ENCODE measurements at regions not wholly inside any gene's neighbourhood (a gene's known extent, or its start where the extent isn't known, plus 50 kb on each side); places are given as distances from the start of the nearest gene placed in this dataset.
"Not testable (repeated sequence)": the region's sequence is repeated elsewhere in the genome, so short reads cannot be mapped to it uniquely, and the experiment has no call there.

DNA sequence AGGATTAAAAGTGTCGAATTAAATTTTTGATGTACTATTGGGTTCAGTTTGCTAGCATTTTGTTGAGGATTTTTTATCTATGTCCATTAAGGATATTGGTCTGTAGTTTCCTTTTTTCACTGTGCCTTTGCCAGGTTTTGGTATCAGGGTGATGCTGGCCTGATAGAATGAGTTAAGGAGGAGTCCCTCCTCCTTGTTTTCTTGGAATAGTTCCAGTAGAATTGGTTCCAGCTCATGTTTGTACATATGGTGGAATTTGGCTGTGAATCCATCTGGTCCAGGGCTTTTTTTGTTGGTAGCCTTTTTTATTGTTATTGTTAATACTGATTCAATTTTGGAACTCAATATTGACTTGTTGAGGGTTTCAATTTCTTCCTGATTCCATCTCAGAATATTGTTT lies 141.8 kb downstream of the SIM1 start:
- no peak for FAIRE-seq
- DNase-seq (ENCODE audit: low spot score in 2 of 2), result no peak

GRCh38 chr6:100320686-100321085 lies 144.0 kb downstream of the SIM1 start:
- no peak for FAIRE-seq
- DNase-seq (ENCODE audit: low spot score in 2 of 2), result no peak

GRCh38 chr6:100317031-100317430 lies 147.7 kb downstream of the SIM1 start:
- FAIRE-seq (no peak), DNase-seq (ENCODE audit: low spot score in 2 of 2) (no peak)

GRCh38 chr6:100314186-100314585 lies 150.5 kb downstream of the SIM1 start:
- DNase-seq (ENCODE audit: low spot score in 2 of 2), result no peak
- no peak for FAIRE-seq

- no peak for FAIRE-seq
- DNase-seq (ENCODE audit: low spot score in 2 of 2), result no peak
Measured at GRCh38 chr6:100311707-100312251, 152.9 kb downstream of the SIM1 start.

GRCh38 chr6:100309174-100309573 lies 155.5 kb downstream of the SIM1 start:
- no peak for FAIRE-seq
- DNase-seq (ENCODE audit: low spot score in 2 of 2), result no peak

DNA sequence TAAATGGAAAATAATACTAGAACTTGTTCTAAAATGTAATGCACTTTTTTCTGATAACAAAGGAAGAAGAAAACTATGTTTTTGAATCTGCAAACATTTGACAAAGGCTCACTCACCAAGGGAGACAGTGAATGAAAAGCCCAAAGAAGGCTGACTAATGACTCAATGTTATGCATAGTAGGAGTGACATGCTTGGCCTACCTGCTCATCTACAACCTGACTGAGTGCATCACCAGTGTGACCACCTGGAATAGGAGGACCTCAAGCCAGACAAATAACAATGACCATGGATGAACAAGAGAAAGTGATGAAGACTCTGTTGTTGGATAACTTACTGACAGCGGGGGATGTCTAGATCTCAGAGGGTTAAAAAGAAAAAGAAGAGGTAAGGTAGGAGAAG lies 157.2 kb downstream of the SIM1 start:
- DNase-seq (ENCODE audit: low spot score in 2 of 2) (no peak), FAIRE-seq (no peak)

DNA sequence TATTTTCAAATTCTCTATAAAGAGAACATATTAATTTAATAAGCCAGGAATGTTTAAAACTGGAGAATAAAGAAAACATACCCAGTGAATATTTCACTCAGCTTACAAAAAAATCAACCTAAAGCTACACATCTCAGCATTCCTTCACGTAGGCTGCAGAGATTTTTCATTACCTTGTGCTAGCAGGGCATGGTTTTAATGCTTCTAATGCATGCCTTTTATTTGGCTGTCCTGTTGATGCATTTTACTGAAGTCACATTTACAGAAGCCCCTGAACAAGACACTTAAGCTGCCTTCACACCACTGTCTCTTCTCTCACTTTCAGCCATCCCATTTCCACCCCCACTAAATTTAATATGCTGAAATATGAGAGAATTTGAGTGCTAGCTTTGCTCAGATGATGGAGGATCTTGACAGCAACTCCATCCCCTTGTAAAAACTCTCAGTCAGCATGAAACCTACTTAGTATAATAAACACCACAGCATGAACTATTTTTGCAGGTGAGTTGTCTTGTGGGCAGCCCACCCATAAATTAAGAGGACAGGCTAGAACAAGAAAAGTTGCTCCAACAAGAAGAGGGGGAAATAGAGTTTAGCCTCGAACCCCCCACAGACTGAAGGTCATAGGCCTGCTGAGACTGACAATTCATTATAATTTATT lies 159.4 kb downstream of the SIM1 start:
- DNase-seq (ENCODE audit: low spot score in 2 of 2) (no peak), FAIRE-seq (no peak)

DNA sequence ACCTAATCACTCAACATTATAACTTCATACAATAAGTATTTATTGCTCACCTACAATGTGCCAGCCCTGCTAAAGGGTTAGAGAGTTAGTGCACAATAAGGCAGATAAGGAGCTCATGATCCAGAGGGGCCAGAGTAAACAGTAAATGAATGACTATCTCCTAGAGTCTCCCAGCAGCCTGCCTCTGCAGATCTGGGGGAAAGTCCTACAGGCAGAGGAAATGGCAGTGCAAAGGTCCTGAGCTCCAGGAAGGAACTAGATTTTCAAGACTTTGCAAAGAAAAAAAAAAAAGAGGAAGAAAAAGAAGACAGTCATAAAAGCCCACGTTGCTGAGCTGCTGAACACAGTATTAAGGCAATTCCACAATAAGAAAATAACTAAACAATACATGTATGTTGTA lies 160.1 kb downstream of the SIM1 start:
- FAIRE-seq (no peak), DNase-seq (ENCODE audit: low spot score in 2 of 2) (no peak)

DNA sequence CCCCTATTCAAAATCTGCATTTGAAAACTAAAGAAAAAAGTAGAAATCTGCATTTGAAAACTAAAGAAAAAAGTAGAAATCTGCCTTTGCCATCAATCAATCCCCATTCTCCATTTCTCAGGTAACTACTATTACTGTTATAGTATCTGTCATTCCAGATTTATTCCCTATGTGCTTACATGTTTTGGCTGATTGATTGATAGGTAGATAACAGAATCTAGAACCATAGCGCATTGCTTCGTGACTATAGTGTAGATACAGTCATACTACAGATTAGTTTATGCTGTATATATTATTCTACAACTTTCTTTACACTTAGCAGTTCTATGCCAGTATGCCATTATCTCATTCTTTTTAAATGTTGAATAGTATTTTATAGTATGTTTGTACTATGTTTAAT lies 163.0 kb downstream of the SIM1 start:
- FAIRE-seq (no peak), DNase-seq (ENCODE audit: low spot score in 2 of 2) (no peak)

DNA sequence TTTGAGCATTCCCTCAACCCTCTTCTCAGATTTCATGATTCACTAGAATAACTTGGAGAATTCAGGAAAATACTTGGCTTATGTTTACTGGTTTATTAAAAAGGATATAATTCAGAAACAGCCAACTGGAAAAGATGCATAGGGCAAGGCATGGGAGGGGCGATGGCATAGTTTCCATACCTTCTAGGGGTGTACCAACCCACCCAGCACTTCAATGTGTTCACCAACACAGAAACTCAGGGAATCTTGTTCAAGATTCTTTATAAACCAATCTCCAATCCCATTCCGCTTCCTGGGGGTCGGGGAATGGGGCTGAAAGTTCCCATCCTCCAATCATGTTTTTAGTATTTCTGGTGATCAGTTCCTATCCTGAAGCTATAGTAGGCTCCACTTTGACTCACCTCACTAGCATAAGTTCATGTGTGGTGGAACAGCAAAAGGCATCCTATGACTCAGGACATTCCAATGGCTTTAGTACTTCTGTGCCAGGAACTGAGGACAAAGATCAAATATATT lies 164.4 kb downstream of the SIM1 start:
- no peak for FAIRE-seq
- DNase-seq (ENCODE audit: low spot score in 2 of 2), result no peak

DNA sequence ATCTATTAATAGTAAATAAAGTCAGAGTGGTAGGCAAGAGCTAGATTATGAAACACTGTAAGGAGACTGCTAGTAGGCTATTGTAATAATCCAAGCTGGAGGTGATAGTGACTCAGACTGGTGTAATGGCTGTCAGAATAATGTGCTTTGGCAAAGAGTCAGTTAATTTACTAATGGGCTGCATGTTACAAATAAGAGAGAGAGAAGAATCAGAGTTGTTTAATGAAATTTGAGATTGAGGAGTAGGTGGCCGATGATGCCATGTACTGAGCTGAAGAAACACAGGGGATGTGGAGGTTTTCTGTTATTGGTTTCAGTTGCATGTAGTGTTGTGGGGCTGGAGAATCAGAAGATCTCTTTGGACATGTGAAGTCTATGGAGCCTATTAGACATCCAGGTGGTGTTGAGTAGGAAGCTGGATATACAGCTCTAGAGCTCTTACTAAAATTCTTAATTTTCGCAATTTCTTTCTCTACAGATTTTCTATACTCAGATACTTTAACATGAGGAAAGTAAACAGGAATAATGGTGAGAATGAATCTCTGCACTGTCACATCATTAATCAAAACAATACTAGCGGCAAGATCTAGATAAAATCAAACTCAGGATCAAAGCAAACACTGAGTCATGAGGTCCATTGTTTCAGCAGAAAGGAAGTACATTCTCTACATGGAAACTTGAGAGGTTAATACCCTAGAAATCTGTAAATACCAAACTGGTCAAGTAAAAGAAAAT lies 167.7 kb downstream of the SIM1 start:
- FAIRE-seq, result no peak
- DNase-seq (ENCODE audit: low spot score in 2 of 2), result no peak

DNA sequence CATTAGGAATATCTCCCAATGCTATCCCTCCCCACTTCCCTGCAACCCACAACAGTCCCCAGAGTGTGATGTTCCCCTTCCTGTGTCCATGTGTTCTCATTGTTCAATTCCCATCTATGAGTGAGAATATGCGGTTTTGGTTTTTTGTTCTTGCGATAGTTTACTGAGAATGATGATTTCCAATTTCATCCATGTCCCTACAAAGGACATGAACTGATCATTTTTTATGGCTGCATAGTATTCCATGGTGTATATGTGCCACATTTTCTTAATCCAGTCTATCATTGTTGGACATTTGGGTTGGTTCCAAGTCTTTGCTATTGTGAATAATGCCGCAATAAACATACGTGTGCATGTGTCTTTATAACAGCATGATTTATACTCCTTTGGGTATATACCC lies 169.5 kb downstream of the SIM1 start:
- not testable (repeated sequence) for DNase-seq (ENCODE audit: low spot score in 2 of 2); FAIRE-seq

GRCh38 chr6:100289285-100289684 lies 175.4 kb downstream of the SIM1 start:
- DNase-seq (ENCODE audit: low spot score in 2 of 2) (no peak), FAIRE-seq (peak; percentile 6)

GRCh38 chr6:100288311-100288710 lies 176.4 kb downstream of the SIM1 start:
- DNase-seq (ENCODE audit: low spot score in 2 of 2), result no peak
- no peak for FAIRE-seq

- DNase-seq (ENCODE audit: low spot score in 2 of 2) (no peak), FAIRE-seq (no peak)
Measured at GRCh38 chr6:100283285-100283684, 181.4 kb downstream of the SIM1 start.

DNA sequence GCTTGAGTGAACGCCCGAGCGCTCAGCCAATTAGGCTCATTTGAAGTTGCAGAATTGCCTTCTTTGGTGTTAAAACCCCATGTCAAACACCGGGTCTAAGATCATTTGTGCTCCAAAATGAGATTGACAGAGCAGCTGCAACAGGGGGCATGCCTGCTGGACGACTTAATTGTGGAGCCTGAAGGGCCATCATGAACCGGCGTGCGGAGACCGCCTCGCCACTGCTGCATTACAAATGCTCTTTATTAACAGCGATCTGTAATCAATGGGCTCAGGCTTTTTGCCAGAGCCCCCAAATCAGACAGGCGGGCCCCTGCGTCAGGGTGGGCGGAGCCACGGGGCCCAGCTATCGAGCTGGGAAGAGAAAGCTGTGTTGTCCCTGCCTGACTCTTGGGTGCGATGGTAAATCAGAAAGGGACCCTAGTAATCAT lies 183.2 kb downstream of the SIM1 start:
- FAIRE-seq, result no peak

DNA sequence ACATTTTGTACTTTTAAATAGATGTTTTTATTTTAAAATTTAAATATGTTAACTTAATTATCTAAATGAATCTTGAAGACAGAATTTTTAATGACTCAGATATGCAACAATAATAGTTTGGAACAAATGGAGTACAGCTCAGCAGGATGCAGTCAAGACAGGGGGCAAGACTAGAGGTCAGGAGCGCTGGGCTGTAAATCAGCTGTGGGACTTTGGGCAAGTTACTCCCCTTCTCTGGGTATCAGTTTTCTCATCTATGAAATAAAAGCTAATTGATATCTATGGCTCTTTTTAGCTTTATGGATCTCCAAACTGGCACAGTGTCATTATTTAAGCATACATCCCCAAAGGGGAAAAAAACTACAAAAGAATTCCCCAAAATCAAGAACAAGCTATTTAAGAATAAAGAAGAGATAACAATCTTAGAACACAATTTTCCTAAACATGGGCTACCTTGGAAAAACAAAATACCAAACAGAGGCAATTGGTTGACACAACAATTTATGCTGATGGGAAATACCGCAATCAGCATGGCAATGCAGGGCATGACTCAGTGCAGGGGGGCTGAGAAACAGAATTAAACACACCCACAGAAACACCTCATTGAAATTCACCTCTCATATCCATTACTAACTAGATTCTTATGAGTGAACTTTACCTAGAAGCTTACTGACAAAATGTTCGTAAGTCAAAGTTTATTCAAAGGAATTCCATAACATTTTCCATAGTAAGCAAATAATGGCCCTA lies 188.2 kb downstream of the SIM1 start:
- DNase-seq (ENCODE audit: low spot score in 2 of 2) (no peak), FAIRE-seq (no peak)

More for the DNA sequence above, 183.2 kb downstream of the SIM1 start:
- no peak for DNase-seq (ENCODE audit: low spot score in 2 of 2)

DNA sequence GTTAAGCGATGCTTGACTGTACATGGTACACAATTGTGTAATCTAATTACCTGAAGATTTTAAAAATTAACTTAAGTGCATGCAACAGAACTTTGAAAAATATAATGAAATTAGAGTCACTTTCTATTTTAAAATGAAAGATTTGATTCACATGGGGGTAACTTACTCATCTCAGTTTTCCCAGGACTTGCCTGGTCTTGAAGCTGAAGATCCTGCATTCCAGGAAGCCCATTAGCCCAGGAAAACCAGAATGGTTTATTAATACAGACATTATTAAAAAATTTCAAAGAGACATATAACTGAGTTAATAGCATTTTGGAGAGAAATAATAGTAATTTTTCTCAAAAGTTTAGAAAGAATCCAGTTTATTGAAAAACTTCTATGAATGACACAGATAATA lies 190.6 kb downstream of the SIM1 start:
- DNase-seq (ENCODE audit: low spot score in 2 of 2), result no peak
- no peak for FAIRE-seq

DNA sequence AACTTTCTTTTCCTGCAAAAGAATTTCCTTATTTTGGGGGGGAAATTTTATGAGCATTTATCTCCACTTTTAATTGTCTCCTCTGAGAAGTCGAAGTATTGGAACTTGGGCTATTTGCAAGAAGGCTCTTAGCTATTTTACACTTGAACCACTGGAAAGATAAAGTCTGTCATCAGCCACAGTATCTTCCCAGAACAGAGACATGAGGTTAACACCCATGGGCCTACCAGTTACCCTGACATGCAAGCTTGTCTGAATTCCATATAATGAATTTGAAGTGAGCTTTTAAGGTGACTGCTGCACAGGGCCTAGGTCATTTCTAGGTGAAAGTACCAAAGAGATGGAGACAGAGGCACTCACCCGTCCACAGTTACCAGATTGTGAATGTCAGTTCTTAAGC lies 193.1 kb downstream of the SIM1 start:
- no peak for DNase-seq (ENCODE audit: low spot score in 2 of 2)
- no peak for FAIRE-seq

- no peak for FAIRE-seq
- no peak for DNase-seq (ENCODE audit: low spot score in 2 of 2)
Measured at GRCh38 chr6:100271202-100271601, 193.5 kb downstream of the SIM1 start.
